ENCODE measurements at regions not wholly inside any gene's neighbourhood (a gene's known extent, or its start where the extent isn't known, plus 50 kb on each side); places are given as distances from the start of the nearest gene placed in this dataset.

DNA sequence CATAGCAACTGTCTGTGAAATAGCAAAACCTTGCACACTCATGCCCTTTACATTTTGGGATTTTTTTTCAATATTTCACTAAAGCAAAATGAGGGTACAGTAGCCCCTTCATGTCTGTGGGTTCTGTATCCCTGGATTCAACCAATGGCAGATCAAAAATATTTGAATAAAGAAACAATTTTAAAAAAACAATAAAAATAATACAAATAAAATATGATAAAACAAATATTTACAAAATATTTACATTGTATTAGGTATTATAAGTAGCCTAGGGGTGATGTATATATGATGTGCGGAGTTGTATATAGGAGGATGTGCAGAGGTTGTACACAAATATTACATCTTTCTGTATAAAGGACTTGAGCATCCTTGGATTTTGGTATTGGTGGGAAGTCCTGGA, 67.3 kb upstream of the CDH10 start:
- Histone ChIP-seq H3K4me1 (no peaks in the 10 kb centered on the region), H3K36me3 (no peaks in the 10 kb centered on the region), H3K4me3 (no peak overlapping the region), H3K27me3 (replicated peaks in 1 of 7) (no peaks in the 10 kb centered on the region), H3K27ac (no peak overlapping the region), H3K9me3 (peaks cover 0 to 5% (median 0%) of the 10 kb centered on the region in 8 donors)
- no peak for TF ChIP-seq CTCF (IDR thresholded peaks at IDR 0.05 in 8 of 11, conservative IDR thresholded peaks at IDR 0.05 in 3 of 11)
- TF ChIP-seq POLR2A (IDR thresholded peaks at IDR 0.05): no peak
- TF ChIP-seq POLR2AphosphoS5 (IDR thresholded peaks at IDR 0.05): no peak
- intact Hi-C loops (cut with DNase I; ENCODE audit: low total_unique reads): no loop called here
- WGBS, 5 donors: 91 to 98% (median 95%) methylated on average over 1 of the region's 1 CpG
- no peak for DNase-seq

- H3K27me3 ChIP-seq (replicated peaks in 1 of 7): no peaks in the 10 kb centered on the region
- H3K27ac ChIP-seq: no peak overlapping the region
- intact Hi-C loops (cut with DNase I; ENCODE audit: low total_unique reads): no loop called here
- H3K36me3 ChIP-seq: no peaks in the 10 kb centered on the region
- TF ChIP-seq POLR2A (IDR thresholded peaks at IDR 0.05) (no peak), CTCF (IDR thresholded peaks at IDR 0.05 in 8 of 11, conservative IDR thresholded peaks at IDR 0.05 in 3 of 11) (no peak), POLR2AphosphoS5 (IDR thresholded peaks at IDR 0.05) (no peak)
- peaks cover 0 to 27% (median 2%) of the 10 kb centered on the region in 8 donors for H3K9me3 ChIP-seq
- H3K4me3 ChIP-seq: no peak overlapping the region
- no peaks in the 10 kb centered on the region for H3K4me1 ChIP-seq
- no peak for DNase-seq
Measured at GRCh38 chr5:24703934-24704333, 59.2 kb upstream of the CDH10 start.

Small RNAs in the stretch of these regions (small RNA-seq; reads per million reads assigned to genes)
- gene AC022140.2 (0 reads per million in 4 donors), gene AC106754.2 (0 reads per million in 4 donors), gene BTG4P1 (0 reads per million in 4 donors), gene RF00019 (0 reads per million in 4 donors), gene RF00070 (0 reads per million in 4 donors), gene RNU6-374P (0 reads per million in 4 donors)
